ENCODE measurements at regions not wholly inside any gene's neighbourhood (a gene's known extent, or its start where the extent isn't known, plus 50 kb on each side); places are given as distances from the start of the nearest gene placed in this dataset.

GRCh38 chr7:140242057-140243031 is 65.6 kb upstream of the KDM7A start:
- no peak for DNase-seq (ENCODE audit: low spot score)

GRCh38 chr7:140239653-140239935 is 62.8 kb upstream of the KDM7A start:
- no peak for DNase-seq (ENCODE audit: low spot score)

- no peak for DNase-seq (ENCODE audit: low spot score)
These were observed 62.2 kb upstream of the KDM7A start for GRCh38 chr7:140238778-140239652.

GRCh38 chr7:140237390-140237789 is 60.6 kb upstream of the KDM7A start:
- DNase-seq (ENCODE audit: low spot score), result no peak

GRCh38 chr7:140236626-140237025 is 59.8 kb upstream of the KDM7A start:
- DNase-seq (ENCODE audit: low spot score), result no peak

- DNase-seq (ENCODE audit: low spot score), result no peak
These were observed 58.3 kb upstream of the KDM7A start for GRCh38 chr7:140235114-140235513.

- no peak for DNase-seq (ENCODE audit: low spot score)
These were observed 56.5 kb upstream of the KDM7A start for GRCh38 chr7:140232957-140233917.

GRCh38 chr7:140231771-140232491 is 55.1 kb upstream of the KDM7A start:
- DNase-seq (ENCODE audit: low spot score), result no peak

- DNase-seq (ENCODE audit: low spot score), result peak; percentile 58
These were observed 54.3 kb upstream of the KDM7A start for GRCh38 chr7:140230861-140231770.

GRCh38 chr7:140230516-140230860 is 53.7 kb upstream of the KDM7A start:
- no peak for DNase-seq (ENCODE audit: low spot score)

GRCh38 chr7:140229591-140230515 is 53.1 kb upstream of the KDM7A start:
- DNase-seq (ENCODE audit: low spot score), result no peak

- no peak for DNase-seq (ENCODE audit: low spot score)
These were observed 52.3 kb upstream of the KDM7A start for GRCh38 chr7:140229101-140229525.

Measured in AG08396 (cell line).